Eye (tissue), 1 donor: ENCODE measurements at regions not wholly inside any gene's neighbourhood (a gene's known extent, or its start where the extent isn't known, plus 50 kb on each side); places are given as distances from the start of the nearest gene placed in this dataset.

ENCODE experiments used
- DNase-seq: peaks from one replicate; pipeline ENCODE4 v3.0.0-alpha.2; 2015

DNA sequence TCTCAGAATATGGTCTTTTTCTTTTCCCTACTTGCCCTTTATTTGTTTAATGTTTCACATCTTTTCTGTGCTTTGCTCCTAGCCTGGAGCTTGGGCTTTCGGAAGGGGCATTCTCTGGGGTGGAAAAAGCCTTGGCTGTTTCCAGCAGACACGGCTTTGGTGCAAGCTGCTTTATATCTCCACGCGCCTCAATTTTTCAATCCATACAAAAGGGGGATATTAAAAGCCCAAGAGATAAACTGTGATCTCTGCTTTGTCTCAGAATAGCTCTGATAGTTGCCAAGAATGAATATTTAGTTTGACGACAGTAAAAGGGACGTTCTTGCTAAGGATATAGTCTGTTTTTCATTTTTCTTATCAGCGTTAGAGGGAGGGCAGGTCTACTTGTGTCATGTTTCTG lies 194.0 kb upstream of the KIRREL3 start:
- DNase-seq, result no peak

DNA sequence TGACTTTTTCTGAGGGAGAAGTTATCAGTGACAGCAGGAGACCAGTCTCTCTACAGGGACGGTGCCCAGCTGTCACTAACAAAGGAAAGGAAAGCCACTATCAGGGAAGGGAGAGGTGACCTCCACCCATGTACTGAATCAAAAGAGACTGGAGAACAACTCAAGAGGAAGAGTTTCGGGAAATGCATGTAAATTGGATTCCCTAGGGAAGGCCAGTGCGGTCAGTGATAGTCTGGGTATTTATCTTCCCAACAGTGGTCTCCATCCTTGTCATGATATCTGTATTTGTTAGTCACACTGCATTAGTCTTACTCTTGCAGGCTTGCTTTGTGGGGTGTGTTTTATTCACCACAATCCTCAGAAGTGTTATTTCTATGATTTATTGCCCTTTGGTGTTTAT lies 193.4 kb upstream of the KIRREL3 start:
- DNase-seq, result peak; percentile 40

DNA sequence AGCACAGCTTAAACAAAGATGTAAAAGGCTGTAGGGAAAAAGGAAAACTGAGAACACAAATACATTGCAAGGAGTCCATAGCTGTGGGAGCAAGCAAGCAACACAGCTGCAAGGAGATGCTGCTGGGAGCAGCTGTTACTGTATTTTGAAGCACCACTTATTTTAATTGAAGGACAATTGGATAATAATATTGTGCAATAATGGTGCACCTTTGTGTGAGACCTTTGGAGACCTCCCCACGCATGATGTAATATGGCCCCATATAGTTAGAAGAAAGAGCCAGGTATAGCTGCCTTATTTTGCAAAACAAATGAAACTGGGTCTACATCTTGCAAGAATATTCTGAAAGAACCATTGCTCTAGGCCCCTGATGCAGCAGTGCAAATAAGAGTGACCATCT lies 191.1 kb upstream of the KIRREL3 start:
- no peak for DNase-seq

GRCh38 chr11:127191261-127191660 lies 190.7 kb upstream of the KIRREL3 start:
- DNase-seq, result no peak

- peak; percentile 13 for DNase-seq
Observed at GRCh38 chr11:127182586-127183203, 182.1 kb upstream of the KIRREL3 start.

- no peak for DNase-seq
Observed at GRCh38 chr11:127157225-127157624, 156.7 kb upstream of the KIRREL3 start.

GRCh38 chr11:127149410-127149809 lies 148.8 kb upstream of the KIRREL3 start:
- DNase-seq, result no peak

DNA sequence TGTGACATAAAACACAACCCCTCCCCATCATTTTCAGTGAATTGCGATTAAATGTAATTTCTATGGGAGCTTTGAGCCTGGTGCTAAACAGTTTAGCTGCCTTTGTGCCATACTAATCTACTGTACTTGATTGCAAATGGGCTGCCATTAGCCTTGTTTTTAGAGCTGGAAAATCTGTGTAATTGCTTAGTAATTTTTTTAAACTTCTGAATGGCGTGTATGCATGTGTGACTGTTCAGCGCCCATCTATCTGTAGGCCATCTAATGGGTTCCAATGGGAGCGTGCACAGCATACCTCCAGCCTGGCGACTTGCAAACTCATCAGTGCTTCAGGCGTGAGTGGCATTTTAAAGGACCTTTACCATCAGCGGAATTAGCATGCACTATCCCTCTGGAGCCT lies 142.7 kb upstream of the KIRREL3 start:
- DNase-seq, result no peak

DNA sequence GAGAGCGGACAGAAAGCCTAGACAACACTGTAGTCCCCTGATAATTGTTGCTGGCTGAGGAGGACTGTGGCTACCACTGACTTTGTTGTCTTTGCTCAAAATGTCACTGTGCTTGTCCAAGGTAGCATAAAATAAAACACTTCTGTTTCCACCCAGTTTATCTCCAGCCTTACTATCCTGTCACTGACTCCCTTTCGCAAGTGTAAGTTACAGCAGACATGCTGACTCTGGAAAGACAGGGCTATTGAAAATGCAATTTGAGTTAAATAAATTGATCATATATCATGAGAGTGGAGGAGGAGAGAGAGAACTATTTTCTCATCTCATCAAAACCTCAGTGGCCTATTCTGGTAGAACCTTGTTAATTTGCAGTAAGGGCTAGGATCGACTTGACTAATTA lies 138.0 kb upstream of the KIRREL3 start:
- peak; percentile 15 for DNase-seq

GRCh38 chr11:127137771-127138280 lies 137.3 kb upstream of the KIRREL3 start:
- DNase-seq, result peak; percentile 13

DNA sequence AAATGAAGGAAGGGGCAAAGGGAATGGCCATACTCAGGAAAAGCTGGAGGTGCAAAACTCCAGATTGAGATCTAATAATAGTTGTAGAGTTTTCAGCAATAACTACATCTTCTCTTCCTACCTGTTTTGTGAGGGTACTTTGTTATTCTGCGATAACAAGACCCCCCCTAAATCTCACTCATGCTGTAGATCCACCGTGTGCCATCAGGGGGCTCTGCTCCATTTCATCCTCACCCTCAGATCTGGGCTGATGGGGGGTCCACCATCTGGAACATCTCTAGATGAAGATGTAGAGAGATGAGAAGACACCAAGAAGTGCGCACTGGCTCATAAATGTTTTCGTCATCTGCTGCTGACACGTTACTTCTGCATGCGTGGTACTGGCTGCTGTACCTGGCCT lies 135.9 kb upstream of the KIRREL3 start:
- no peak for DNase-seq

DNA sequence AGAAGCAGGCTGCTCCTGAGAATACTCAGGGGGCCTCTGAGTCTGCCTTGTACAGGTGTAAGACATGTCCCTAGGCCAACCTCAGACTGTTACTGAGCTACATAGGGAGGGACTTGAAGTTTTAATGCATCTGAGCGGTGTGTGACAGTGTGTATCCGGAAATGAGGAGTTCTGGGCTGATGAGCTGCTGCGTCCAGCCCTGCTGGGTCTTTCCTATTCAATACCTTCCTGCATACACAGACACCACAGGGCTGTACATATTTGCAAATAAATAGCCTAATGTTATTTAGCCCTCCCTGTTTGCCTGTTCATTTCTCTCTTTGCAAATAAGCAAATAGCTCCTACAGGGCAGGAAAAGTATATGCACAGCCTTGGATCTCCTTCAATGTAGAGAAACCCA lies 134.7 kb upstream of the KIRREL3 start:
- no peak for DNase-seq

DNA sequence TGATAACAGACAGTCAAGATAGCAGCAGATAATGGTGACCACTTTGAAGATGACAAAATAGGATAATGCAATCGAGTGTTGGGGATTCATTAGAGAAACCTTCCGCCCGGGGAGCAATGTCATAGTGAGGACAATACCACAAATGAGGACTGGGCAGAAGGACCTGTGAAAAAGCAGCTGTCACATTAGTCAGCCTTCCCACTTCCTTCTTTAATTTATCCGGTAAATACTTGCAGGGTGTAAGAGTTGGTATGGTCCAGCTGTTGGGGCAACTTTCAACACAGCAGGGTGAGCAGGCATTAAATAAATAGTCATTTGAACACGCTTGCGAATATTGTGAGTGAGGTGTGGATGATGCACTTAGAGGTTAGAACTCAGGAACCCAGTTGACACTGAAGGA lies 132.5 kb upstream of the KIRREL3 start:
- no peak for DNase-seq

GRCh38 chr11:127130321-127130720 lies 129.8 kb upstream of the KIRREL3 start:
- DNase-seq, result no peak

DNA sequence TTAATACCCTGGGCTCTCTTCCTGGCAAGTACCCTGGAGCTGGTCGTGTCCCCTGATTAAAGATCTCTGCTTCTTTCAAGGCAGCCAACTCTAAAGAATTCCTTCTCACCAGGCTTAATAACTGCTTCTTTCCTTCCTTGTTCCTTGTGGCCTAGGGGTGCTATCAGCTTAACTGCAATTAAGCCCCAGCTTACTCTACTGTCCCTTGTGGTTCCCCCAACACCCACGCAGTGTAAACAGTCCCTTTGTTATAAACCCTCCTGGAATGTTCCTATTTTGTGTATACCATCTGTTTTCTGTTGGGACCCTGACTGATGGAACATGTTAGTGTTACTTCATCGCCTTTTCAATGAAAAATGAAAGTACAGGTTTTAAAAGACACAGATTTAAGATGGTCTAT lies 126.4 kb upstream of the KIRREL3 start:
- DNase-seq, result no peak

GRCh38 chr11:127119356-127119755 lies 118.8 kb upstream of the KIRREL3 start:
- DNase-seq, result no peak

DNA sequence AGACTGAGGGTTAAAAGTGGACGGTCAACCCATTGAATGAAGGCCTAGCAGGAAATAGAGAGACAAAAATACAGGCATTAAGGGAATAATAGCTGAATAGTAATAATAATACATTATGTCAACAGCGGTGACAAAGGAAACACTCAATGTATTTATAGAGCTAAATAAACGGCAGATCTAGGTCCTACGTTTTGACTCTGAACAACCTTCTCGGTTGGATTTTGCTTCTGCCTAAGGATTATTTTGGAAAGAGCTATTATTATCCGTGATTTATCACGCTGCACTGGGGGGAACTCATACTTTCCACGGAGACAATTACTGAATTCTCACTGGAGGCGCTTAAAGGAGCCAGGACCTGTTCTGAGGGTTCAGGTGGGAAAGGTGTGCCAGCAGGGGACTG lies 118.2 kb upstream of the KIRREL3 start:
- DNase-seq, result no peak

DNA sequence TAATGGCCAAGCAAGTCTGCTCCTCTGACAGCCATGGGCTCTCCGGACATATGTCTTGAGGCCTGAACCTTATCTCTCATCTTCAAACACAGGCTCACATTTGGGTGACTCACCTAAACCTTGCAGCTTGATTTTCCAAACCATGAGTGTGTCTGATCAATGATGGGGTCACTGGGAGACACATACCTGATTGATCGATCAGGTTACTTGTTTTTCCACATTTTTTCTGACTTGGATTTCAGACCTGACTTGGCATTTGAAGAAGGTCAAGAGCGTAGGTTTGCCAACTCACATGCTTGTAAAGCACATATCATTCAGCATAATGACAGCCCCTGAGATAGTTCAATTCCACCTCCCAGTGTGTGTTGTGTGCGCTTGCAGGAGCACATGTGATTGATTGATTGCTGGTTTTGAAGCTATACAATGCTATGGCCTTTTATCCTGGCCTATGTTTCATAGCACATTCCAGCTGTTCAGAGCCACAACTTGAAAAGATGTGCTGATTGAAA lies 116.7 kb upstream of the KIRREL3 start:
- DNase-seq, result no peak

DNA sequence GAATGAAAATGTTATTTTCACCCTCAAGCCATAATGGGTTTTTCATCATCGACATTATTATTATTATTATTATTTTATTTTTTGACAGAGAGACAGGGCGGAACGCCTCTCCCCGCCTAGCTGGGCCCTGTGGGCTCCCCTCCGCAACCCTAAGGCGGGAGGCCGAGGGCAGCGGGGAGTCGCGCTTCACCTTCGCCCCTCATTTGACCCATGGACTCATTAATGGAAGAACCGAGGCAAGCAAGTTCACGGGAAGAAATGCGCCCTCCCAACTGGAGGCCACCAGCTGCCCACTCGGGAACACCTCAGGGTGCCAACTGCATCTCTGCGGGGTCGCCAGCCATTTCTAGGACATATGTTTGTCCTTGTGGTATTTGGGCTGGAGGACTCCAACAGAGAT lies 115.3 kb upstream of the KIRREL3 start:
- DNase-seq, result no peak

- no peak for DNase-seq
Observed at GRCh38 chr11:127114035-127114434, 113.5 kb upstream of the KIRREL3 start.

GRCh38 chr11:127110542-127110941 lies 110.0 kb upstream of the KIRREL3 start:
- DNase-seq, result no peak

DNA sequence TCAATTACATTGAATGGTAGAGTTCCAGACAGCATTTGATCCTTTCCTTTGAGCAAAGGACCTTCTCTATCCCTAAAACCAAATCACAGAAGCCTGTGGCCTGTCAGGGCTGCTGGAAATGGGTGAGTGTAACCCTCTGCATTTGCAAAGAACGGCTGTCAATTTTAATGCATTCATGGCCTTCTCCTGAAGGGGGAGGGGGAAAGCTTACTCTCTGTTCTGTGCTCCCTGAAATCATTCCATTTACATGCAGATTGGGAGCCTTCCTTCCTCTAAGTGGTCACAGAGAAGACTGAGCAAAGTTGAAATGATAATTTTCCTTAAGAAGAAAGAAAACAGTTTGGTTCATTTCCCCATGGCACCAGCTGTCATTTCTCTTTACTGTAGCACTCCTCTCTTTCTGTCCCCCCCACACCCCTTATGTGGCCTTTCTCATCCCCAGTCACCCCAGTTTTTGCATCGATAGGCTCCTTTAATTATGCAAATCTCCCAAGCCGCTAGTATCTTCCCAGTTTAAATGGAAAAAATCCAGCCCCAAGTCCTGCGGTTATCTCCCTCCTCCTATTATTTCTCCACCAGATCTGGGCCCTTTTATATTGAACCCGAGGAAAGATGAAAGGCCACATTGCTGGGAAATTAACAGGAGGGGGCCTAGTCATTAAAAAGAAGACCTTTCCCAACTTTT lies 109.4 kb upstream of the KIRREL3 start:
- no peak for DNase-seq

DNA sequence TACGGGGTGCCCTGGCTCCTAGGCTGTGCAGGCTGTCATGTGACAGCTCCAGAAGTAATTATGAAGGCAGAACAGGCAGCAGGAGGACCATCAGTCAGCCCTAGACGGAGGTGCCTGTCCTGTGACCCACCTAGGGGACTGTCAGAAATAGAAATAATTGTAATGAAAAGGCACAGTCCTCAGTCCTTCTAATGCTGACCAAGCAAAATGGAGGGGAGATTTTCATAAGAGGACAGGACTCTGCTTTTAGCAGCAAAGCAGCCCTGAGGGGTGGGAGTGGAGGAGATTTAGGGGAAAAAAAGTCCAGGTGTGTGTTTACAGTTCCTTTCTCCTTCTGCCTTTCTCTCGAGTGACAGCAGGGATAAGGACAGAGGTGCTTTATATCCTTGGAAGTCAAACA lies 108.3 kb upstream of the KIRREL3 start:
- DNase-seq, result no peak

GRCh38 chr11:127106938-127107337 lies 106.4 kb upstream of the KIRREL3 start:
- DNase-seq, result no peak
